Esophagus muscularis mucosa (tissue), 4 donors: ENCODE measurements at regions not wholly inside any gene's neighbourhood (a gene's known extent, or its start where the extent isn't known, plus 50 kb on each side); places are given as distances from the start of the nearest gene placed in this dataset.

ENCODE experiments used
- DNase-seq: peaks from one replicate; pipeline ENCODE4 v3.0.0-alpha.2; 2017; ENCODE audit errors: extremely low spot score
- H3K27ac ChIP-seq, 4 donors: fragments of 200-600 bp; sonication (generic); replicated peaks in 1 of 4; 1 replicate in 3 of 4; 2 replicates in 1 of 4; pipeline ENCODE4 v1.5.1; 2016 to 2019; ENCODE audit warnings: mild to moderate bottlenecking in 1 of 4
- H3K27me3 ChIP-seq, 4 donors: fragments of 200-600 bp; sonication (generic); one replicate each; pipeline versions ENCODE4 v1.5.1 to v1.6.0; 2016 to 2019
- H3K36me3 ChIP-seq, 4 donors: fragments of 200-600 bp; sonication (generic); one replicate each; pipeline ENCODE4 v1.5.1; 2016 to 2019
- H3K4me1 ChIP-seq, 4 donors: fragments of 200-600 bp; sonication (generic); one replicate each; pipeline ENCODE4 v1.5.1; 2016 to 2019
- H3K4me3 ChIP-seq, 4 donors: fragments of 200-600 bp; sonication (generic); 1 replicate in 2 of 4; 2 replicates in 2 of 4; pipeline ENCODE4 v1.5.1; 2016 to 2019; ENCODE audit warnings: mild to moderate bottlenecking in 4 of 4, moderate library complexity in 1 of 4
- H3K9me3 ChIP-seq, 4 donors: fragments of 200-600 bp; sonication (generic); 1 replicate in 3 of 4; 2 replicates in 1 of 4; pipeline ENCODE4 v1.5.1; 2016 to 2019
- EP300 ChIP-seq: sonication (generic); formaldehyde crosslinking; IDR thresholded peaks from one replicate; pipeline ENCODE4 v1.6.1; 2017; ENCODE audit warnings: antibody characterized with exemption
- POLR2A ChIP-seq: fragments of 450-650 bp; IDR thresholded peaks from one replicate; pipeline ENCODE4 v1.6.1; 2017; ENCODE audit warnings: antibody characterized with exemption, moderate library complexity, mild to moderate bottlenecking, low read depth
- POLR2AphosphoS5 ChIP-seq, 2 donors: sonication (generic); formaldehyde crosslinking; IDR thresholded peaks; one replicate each; pipeline ENCODE4 v1.6.1; 2017; ENCODE audit warnings: antibody characterized with exemption in 2 of 2
- WGBS: methylation state at CpG from one replicate; pipeline ENCODE4 v1.1.5; 2018; 5-methylcytosine and 5-hydroxymethylcytosine counted together
- intact Hi-C: fragments of 100-400 bp; cut with DNase I; formaldehyde crosslinking; loops from one replicate; pipeline ENCODE4 v1.15.1; 2023
- TF ChIP-seq, protein P1 (sequence below), 3 experiments: fragments of 200-600 bp in 2 of 3; fragments of 450-650 bp in 1 of 3; sonication (generic) in 2 of 3; IDR thresholded peaks; one replicate each; pipeline ENCODE4 v1.5.1; 2017 to 2019; ENCODE audit warnings: antibody characterized with exemption in 3 of 3, mild to moderate bottlenecking in 2 of 3, moderate library complexity in 1 of 3

DNA sequence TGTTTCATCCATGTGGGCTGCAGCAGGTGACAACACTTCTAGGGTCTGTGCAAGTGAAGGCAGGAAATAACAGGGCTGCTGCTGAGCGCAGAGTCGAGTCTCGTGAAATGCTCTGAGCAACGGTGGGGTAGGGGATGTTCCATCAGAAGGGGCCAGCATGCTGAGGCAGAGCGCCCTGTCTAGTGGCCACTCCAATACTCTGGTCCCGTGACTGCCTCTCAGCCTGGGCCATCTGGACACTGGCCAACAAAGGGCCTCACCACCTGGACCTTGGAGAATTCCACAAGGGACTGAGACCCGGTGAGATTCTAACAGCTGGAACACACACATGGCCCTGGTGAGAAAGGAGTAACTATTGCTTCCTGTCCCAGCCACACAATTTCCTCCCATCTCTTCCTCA is 375.7 kb downstream of the SHANK2 start:
- Histone ChIP-seq H3K36me3 (no peaks in the 10 kb centered on the region), H3K4me1 (peaks cover 0 to 18% (median 18%) of the 10 kb centered on the region in 4 donors), H3K27me3 (no peaks in the 10 kb centered on the region), H3K4me3 (no peak overlapping the region), H3K9me3 (no peaks in the 10 kb centered on the region), H3K27ac (no peak overlapping the region)
- WGBS = 44% methylated on average over 5 of the region's 7 CpGs
- TF ChIP-seq POLR2AphosphoS5 (IDR thresholded peaks at IDR 0.05) (no peak), POLR2A (no peak), EP300 (no peak)
- TF ChIP-seq, protein P1, sequence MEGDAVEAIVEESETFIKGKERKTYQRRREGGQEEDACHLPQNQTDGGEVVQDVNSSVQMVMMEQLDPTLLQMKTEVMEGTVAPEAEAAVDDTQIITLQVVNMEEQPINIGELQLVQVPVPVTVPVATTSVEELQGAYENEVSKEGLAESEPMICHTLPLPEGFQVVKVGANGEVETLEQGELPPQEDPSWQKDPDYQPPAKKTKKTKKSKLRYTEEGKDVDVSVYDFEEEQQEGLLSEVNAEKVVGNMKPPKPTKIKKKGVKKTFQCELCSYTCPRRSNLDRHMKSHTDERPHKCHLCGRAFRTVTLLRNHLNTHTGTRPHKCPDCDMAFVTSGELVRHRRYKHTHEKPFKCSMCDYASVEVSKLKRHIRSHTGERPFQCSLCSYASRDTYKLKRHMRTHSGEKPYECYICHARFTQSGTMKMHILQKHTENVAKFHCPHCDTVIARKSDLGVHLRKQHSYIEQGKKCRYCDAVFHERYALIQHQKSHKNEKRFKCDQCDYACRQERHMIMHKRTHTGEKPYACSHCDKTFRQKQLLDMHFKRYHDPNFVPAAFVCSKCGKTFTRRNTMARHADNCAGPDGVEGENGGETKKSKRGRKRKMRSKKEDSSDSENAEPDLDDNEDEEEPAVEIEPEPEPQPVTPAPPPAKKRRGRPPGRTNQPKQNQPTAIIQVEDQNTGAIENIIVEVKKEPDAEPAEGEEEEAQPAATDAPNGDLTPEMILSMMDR (IDR thresholded peaks at IDR 0.05) = no peak
- DNase-seq = no peak
- intact Hi-C loops = no loop called here

DNA sequence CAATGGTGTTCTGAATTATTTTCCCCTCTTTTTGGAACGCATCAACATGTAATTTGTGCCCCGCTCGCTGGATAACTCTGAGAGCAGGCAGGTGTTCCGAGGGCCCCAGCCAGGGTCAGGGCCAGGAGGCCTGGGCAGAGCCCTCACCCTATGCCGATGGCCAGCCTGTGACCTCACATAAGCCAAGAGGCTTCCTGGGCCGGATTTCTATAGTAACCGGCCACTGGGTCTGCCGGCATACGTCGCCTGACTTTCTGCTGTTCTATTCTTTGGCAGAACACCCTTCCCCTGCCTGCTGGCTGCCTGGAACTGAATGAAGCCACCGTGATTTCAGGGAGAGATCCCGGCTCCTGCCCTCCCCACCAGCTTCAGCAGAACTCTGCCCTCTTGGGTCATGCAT is 375.2 kb downstream of the SHANK2 start:
- no peaks in the 10 kb centered on the region for H3K9me3 ChIP-seq
- DNase-seq = no peak
- 93% methylated on average over 12 of the region's 12 CpGs for WGBS
- H3K36me3 ChIP-seq = no peaks in the 10 kb centered on the region
- H3K27ac ChIP-seq = no peak overlapping the region
- H3K27me3 ChIP-seq = no peaks in the 10 kb centered on the region
- intact Hi-C loops = no loop called here
- H3K4me3 ChIP-seq = no peak overlapping the region
- TF ChIP-seq, protein P1 (IDR thresholded peaks at IDR 0.05) = no peak
- TF ChIP-seq POLR2AphosphoS5 (IDR thresholded peaks at IDR 0.05) (no peak), EP300 (no peak), POLR2A (no peak)
- H3K4me1 ChIP-seq = peaks cover 0 to 13% (median 13%) of the 10 kb centered on the region in 4 donors

DNA sequence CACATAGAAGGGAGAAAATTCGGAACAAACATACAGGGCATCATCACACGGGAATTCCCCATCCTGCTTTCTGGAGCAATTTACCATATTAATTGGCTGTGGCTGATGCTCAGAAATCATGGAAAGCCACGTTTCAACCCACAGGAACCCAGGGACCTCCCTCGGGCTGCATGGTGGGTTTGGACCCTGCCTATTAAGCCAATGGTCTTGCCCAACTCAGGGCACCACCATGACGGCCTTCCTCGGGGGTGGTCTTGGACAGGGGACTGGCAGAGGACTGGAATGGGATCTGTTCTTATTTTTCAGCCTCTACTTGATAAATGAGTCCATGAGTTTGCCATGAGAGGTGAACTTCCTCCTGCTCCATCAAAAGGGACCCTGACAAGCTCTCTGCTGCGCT is 374.0 kb downstream of the SHANK2 start:
- TF ChIP-seq EP300 (no peak), POLR2A (no peak), POLR2AphosphoS5 (IDR thresholded peaks at IDR 0.05) (no peak)
- TF ChIP-seq, protein P1 (IDR thresholded peaks at IDR 0.05) = no peak
- peaks cover 0 to 1% (median 1%) of the 10 kb centered on the region in 4 donors for H3K4me1 ChIP-seq
- no peak overlapping the region for H3K27ac ChIP-seq
- no peaks in the 10 kb centered on the region for H3K9me3 ChIP-seq
- 74% methylated on average over 7 of the region's 7 CpGs for WGBS
- no peak for DNase-seq
- no peaks in the 10 kb centered on the region for H3K36me3 ChIP-seq
- intact Hi-C loops = no loop called here
- no peaks in the 10 kb centered on the region for H3K27me3 ChIP-seq
- H3K4me3 ChIP-seq = no peak overlapping the region

DNA sequence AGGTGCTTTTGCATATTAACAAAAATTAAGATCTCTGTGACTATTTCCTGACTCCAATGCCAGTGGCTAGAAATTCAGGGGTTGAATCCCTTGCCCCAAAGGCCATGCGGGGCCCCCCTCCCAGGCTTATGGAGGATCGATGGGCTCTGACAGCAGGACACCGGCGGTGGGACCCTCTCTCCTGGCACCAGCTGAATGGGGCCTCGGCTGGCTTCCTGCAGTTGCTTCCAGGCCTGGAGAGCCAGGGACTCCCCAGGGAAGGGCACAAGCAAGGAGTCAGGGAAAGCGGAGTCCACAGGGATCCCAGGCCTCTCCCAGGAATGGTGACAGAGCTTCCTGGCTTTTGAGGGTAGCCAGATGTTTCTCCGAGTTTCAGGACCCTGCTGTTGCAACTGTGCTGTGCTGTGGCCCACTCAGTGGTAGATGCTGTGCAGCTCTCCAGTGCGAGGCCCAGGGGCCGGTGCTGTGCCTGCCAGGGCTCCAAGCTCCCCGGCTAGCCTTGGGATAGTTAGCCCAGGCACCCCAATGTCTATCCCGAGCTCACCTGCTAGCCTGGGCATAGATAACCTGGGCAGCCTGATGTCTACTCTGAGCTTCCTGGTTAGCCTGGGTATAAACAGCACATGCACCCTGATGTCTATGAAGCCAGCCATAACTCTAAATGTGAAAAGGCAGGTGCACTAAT is 372.6 kb downstream of the SHANK2 start:
- Histone ChIP-seq H3K4me1 (no peaks in the 10 kb centered on the region), H3K27ac (no peak overlapping the region), H3K36me3 (no peaks in the 10 kb centered on the region), H3K4me3 (no peak overlapping the region), H3K27me3 (no peaks in the 10 kb centered on the region), H3K9me3 (no peaks in the 10 kb centered on the region)
- intact Hi-C loops = no loop called here
- 92% methylated on average over 9 of the region's 11 CpGs for WGBS
- TF ChIP-seq, protein P1 (IDR thresholded peaks at IDR 0.05) = no peak
- TF ChIP-seq EP300 (no peak), POLR2AphosphoS5 (IDR thresholded peaks at IDR 0.05) (no peak), POLR2A (no peak)
- DNase-seq = no peak

DNA sequence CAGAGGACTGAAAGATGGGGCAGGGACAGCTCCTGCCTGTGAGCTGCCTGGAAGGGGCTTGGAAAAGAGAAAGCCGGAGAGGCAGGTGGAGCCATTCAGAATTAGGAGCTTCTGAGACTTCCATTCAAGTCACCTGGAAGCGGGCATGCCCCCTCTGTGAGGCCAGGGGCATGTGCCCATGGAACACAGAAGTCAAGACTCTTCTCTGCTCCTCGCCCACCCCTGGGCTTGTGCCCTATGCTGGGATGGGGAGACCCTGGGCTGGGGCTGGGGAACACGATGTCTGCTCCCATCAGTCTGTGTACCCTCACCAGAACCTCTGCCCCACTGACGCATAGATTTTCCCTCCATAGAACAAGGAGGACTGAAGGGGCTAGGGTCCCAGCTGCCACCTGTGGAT is 372.0 kb downstream of the SHANK2 start:
- no peaks in the 10 kb centered on the region for H3K4me1 ChIP-seq
- H3K4me3 ChIP-seq = no peak overlapping the region
- DNase-seq = no peak
- no peaks in the 10 kb centered on the region for H3K36me3 ChIP-seq
- no peak for TF ChIP-seq EP300
- TF ChIP-seq, protein P1 (IDR thresholded peaks at IDR 0.05) = no peak
- TF ChIP-seq POLR2AphosphoS5 (IDR thresholded peaks at IDR 0.05) = no peak
- no peak for TF ChIP-seq POLR2A
- WGBS = 95% methylated on average over 5 of the region's 5 CpGs
- no peak overlapping the region for H3K27ac ChIP-seq
- H3K9me3 ChIP-seq = no peaks in the 10 kb centered on the region
- no peaks in the 10 kb centered on the region for H3K27me3 ChIP-seq
- intact Hi-C loops = no loop called here
